Kidney (tissue), 13 donors: ENCODE measurements at regions not wholly inside any gene's neighbourhood (a gene's known extent, or its start where the extent isn't known, plus 50 kb on each side); places are given as distances from the start of the nearest gene placed in this dataset.
"Not testable (repeated sequence)": the region's sequence is repeated elsewhere in the genome, so short reads cannot be mapped to it uniquely, and the experiment has no call there.

Experiments used
- DNase-seq, 5 donors: peaks; one replicate each; pipeline ENCODE4 v3.0.0-alpha.2; 2013 to 2020
- FAIRE-seq: peaks from 2 replicates; lab custom pipeline; 2012; peaks lifted over from hg19 to GRCh38; lab: Jason Lieb, UNC
- H3K27ac ChIP-seq, 2 donors: one replicate each; pipeline ENCODE4 v1.7.0; 2013; ENCODE audit warnings: low read depth in 2 of 2, low read length in 2 of 2, inconsistent platforms in 1 of 2
- H3K27me3 ChIP-seq: one replicate; pipeline ENCODE4 v1.7.1; 2013; ENCODE audit warnings: low read length, inconsistent platforms; ENCODE audit not compliant: control insufficient read depth, insufficient read depth
- H3K36me3 ChIP-seq, 3 donors: one replicate each; pipeline versions ENCODE4 v1.7.0 to v1.7.1; 2013; ENCODE audit warnings: low read length in 3 of 3, control low read depth in 1 of 3, inconsistent platforms in 1 of 3; ENCODE audit not compliant: insufficient read depth in 3 of 3, control insufficient read depth in 2 of 3
- H3K4me1 ChIP-seq, 3 donors: one replicate each; pipeline versions ENCODE4 v1.7.0 to v1.7.1; 2013; ENCODE audit warnings: low read length in 3 of 3, inconsistent platforms in 1 of 3, low read depth in 1 of 3; ENCODE audit not compliant: control insufficient read depth in 2 of 3, insufficient read depth in 2 of 3
- H3K4me3 ChIP-seq, 3 donors: one replicate each; pipeline versions ENCODE4 v1.7.0 to v1.8.1; 2013; ENCODE audit warnings: low read length in 3 of 3, control low read depth in 1 of 3, inconsistent platforms in 1 of 3
- H3K9ac ChIP-seq, 3 donors: one replicate each; pipeline versions ENCODE4 v1.7.0 to v1.7.1; 2013; ENCODE audit warnings: low read length in 3 of 3, control low read depth in 1 of 3, inconsistent platforms in 1 of 3
- H3K9me3 ChIP-seq, 3 donors: one replicate each; pipeline versions ENCODE4 v1.7.0 to v1.7.1; 2013; ENCODE audit warnings: low read length in 3 of 3, control low read depth in 1 of 3, inconsistent platforms in 1 of 3; ENCODE audit not compliant: control insufficient read depth in 2 of 3, insufficient read depth in 1 of 3
- intact Hi-C: fragments of 100-400 bp; cut with DNase I; formaldehyde crosslinking; loops from one replicate; pipeline ENCODE4 v1.11.1; 2022
- TF ChIP-seq, protein P1 (sequence below): IDR thresholded peaks from 3 replicates; pipeline ENCODE4 v1.5.1; 2012; ENCODE audit warnings: mild to moderate bottlenecking, moderate library complexity, borderline replicate concordance; ENCODE audit not compliant: insufficient read depth; ENCODE audit errors: extremely low read depth
- donor health status: control.
- donor health status: control.
- donor health status: control.
- donor health status: control.
- donor health status: control.
- donor health status: DM: yes; HTN: yes; CAD: no.
- donor health status: Normal renal cell carcinoma (clear cell type).

DNA sequence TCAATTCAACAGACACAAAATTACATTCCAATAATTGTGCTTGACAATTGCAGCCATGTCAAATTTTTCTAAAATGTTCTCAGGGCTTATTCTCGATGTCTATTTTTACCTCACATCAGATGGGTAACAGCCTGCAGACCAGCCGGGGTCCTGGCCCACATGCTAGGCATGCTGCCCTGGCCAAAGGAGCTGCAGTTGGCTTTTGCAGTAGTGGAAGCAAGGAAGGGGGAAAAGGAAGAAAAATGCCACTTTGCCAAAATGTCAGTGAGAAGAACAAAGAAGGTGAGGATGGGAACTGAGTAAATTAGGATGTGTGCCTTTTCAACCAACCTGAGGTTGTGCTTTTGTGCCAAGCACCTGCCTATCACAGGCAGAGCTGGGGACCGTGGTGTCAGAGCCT lies 161.0 kb downstream of the FOXB1 start:
- intact Hi-C loops = no loop called here
- H3K4me3 ChIP-seq = no peak overlapping the region
- no peak overlapping the region for H3K27ac ChIP-seq
- H3K27me3 ChIP-seq = no peaks in the 10 kb centered on the region
- TF ChIP-seq, protein P1, sequence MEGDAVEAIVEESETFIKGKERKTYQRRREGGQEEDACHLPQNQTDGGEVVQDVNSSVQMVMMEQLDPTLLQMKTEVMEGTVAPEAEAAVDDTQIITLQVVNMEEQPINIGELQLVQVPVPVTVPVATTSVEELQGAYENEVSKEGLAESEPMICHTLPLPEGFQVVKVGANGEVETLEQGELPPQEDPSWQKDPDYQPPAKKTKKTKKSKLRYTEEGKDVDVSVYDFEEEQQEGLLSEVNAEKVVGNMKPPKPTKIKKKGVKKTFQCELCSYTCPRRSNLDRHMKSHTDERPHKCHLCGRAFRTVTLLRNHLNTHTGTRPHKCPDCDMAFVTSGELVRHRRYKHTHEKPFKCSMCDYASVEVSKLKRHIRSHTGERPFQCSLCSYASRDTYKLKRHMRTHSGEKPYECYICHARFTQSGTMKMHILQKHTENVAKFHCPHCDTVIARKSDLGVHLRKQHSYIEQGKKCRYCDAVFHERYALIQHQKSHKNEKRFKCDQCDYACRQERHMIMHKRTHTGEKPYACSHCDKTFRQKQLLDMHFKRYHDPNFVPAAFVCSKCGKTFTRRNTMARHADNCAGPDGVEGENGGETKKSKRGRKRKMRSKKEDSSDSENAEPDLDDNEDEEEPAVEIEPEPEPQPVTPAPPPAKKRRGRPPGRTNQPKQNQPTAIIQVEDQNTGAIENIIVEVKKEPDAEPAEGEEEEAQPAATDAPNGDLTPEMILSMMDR = no peak
- DNase-seq = no peak
- H3K9me3 ChIP-seq = no peaks in the 10 kb centered on the region
- FAIRE-seq = no peak
- no peak overlapping the region for H3K9ac ChIP-seq
- no peaks in the 10 kb centered on the region for H3K36me3 ChIP-seq
- H3K4me1 ChIP-seq = no peaks in the 10 kb centered on the region

DNA sequence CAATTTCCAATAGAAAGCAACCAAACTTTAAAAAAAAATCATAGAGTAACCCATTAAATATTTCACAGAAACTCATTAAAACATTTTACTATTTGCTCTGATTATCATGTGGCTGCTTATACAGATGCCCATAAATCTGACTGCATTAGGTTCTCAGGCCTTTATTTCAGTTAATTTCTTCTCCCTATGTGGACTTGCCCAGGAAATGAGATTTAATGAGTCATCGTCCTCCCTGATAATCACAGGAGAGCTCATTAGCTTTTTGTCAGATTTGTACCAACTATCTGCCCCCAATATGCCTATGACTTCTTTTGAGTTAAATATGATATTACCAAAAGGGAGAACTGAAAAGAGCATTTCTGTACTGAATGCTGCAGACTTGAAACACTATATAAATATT lies 168.0 kb downstream of the FOXB1 start:
- Histone ChIP-seq H3K9me3 (no peaks in the 10 kb centered on the region), H3K4me3 (no peak overlapping the region), H3K4me1 (no peaks in the 10 kb centered on the region), H3K36me3 (no peaks in the 10 kb centered on the region), H3K9ac (no peak overlapping the region), H3K27me3 (no peaks in the 10 kb centered on the region), H3K27ac (no peak overlapping the region)
- no peak for DNase-seq
- TF ChIP-seq, protein P1 = no peak
- FAIRE-seq = no peak
- intact Hi-C loops = no loop called here

DNA sequence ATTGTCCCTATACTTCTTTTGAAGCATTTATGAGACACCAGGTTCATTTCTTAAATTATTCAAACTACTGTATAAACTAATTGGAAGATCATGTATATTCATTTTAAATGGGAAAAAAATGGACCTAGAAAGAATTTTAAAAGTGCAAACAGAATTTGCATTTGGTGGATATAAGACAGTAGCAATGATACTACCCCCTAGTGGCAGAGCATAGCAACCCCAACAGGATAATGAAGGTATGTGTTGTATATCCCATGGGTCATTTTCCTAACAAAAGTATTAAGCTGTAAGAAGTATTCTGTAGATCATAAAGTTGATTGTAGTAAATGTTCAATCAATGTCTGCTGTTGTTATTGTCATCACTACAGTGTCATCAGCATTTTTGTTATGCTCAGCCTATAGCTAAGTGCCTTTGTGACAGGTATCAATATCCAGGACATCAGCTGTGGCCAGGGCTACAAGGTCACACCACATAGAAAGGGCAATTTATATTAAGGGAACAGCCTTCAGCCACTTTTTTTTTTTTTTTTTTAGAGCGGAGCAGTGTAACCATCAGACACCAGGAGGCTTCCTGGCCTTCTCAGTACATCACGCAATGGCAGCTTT lies 175.8 kb downstream of the FOXB1 start:
- no peaks in the 10 kb centered on the region for H3K27me3 ChIP-seq
- peak; percentile 84 for FAIRE-seq
- no peak overlapping the region for H3K9ac ChIP-seq
- H3K36me3 ChIP-seq = no peaks in the 10 kb centered on the region
- no peak overlapping the region for H3K27ac ChIP-seq
- intact Hi-C loops = no loop called here
- TF ChIP-seq, protein P1 = peak; percentile 67
- H3K4me1 ChIP-seq = no peaks in the 10 kb centered on the region
- H3K9me3 ChIP-seq = no peaks in the 10 kb centered on the region
- peak in 1 of 5 donors; percentile 33 for DNase-seq
- no peak overlapping the region for H3K4me3 ChIP-seq

DNA sequence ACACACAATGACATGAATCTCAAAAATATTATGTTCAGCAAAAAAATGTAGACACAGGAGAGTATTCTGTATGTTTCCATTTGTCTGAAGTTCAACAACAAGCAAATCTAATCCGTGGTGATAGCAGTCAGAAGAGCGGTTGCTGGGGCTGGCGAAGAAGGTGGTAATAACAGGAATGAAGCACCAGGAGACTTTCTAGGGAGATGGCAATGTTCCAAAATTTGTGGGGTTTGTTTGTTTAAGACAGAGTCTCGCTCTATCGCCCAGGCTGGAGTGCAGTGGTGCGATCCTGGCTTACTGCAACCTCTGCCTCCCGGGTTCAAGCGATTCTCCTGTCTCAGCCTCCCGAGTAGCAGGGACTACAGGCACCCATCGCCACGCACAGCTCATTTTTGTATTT lies 177.8 kb downstream of the FOXB1 start:
- H3K27ac ChIP-seq, H3K27me3 ChIP-seq, FAIRE-seq, H3K4me1 ChIP-seq, DNase-seq, H3K9ac ChIP-seq, intact Hi-C loops, H3K9me3 ChIP-seq, H3K4me3 ChIP-seq, H3K36me3 ChIP-seq: not testable (repeated sequence)
